ENCODE measurements at regions not wholly inside any gene's neighbourhood (a gene's known extent, or its start where the extent isn't known, plus 50 kb on each side); places are given as distances from the start of the nearest gene placed in this dataset.

GRCh38 chr1:119308130-119308700, 60.4 kb upstream of the HAO2 start:
- RAD21 ChIA-PET (ENCODE audit: unreplicated experiment) = no interaction called here
- H3K36me3 ChIP-seq (ENCODE audit: control insufficient read depth in 2 of 2, insufficient read depth in 2 of 2, low read length in 1 of 2) = no peaks in the 10 kb centered on the region
- no peaks in the 10 kb centered on the region for H3K4me1 ChIP-seq (ENCODE audit: control insufficient read depth, insufficient read depth, low read length)
- POLR2A ChIA-PET = no interaction called here
- SMC1A ChIA-PET (ENCODE audit: uncharacterized antibody, unreplicated experiment) = interaction anchor here (1.2 kb wide), 1 partner anchor 10 kb away, joined by 6 read pairs; no protein-coding TSS in a partner anchor
- BruUV-seq (replicated peaks) = no TSS peak
- 0% methylated on average over 3 of the region's 3 CpGs for WGBS (ENCODE audit: insufficient coverage, insufficient replicate concordance, low lambda C conversion rate, missing lambda C conversion rate)
- DNase-seq (ENCODE audit: low read depth, low spot score) = no peak
- H3K79me2 ChIP-seq (ENCODE audit: control insufficient read depth, insufficient read depth, low read length) = no peaks in the 10 kb centered on the region
- no peak overlapping the region for H3K9ac ChIP-seq (ENCODE audit: control insufficient read depth, insufficient read depth, low read length)
- H3K9me3 ChIP-seq (replicated peaks; ENCODE audit: control insufficient read depth, insufficient read depth, low read length) = no peaks in the 10 kb centered on the region
- CTCF ChIA-PET = no interaction called here
- no peak overlapping the region for H2AFZ ChIP-seq (ENCODE audit: control insufficient read depth, low read depth, low read length)
- in situ Hi-C loops (cut with MboI) = no loop called here
- ATAC-seq = no peak
- FAIRE-seq = no peak
- intact Hi-C loops (cut with micrococcal nuclease; ENCODE audit: unreplicated experiment) = no loop called here
- peaks cover 0 to 8% of the 10 kb centered on the region in 2 experiments; a peak in 1 of 4 replicates for H3K27me3 ChIP-seq (replicated peaks in 1 of 2; ENCODE audit: control insufficient read depth in 2 of 2, insufficient read depth in 2 of 2, low read length in 1 of 2)
- H3K27ac ChIP-seq (ENCODE audit: control insufficient read depth, insufficient read depth) = no peak overlapping the region
- no peak overlapping the region for H3K4me2 ChIP-seq (ENCODE audit: control insufficient read depth, insufficient read depth)
- no peak overlapping the region for H3K4me3 ChIP-seq
- H4K20me1 ChIP-seq (ENCODE audit: control insufficient read depth, insufficient read depth) = no peaks in the 10 kb centered on the region
- TF ChIP-seq ESRRA (IDR thresholded peaks at IDR 0.05; ENCODE audit: low read length) (no peak), SUZ12 (IDR thresholded peaks at IDR 0.05; ENCODE audit: unreplicated experiment) (no peak), ATF2 (IDR thresholded peaks at IDR 0.05; ENCODE audit: low read length) (no peak), CTCF (IDR thresholded peaks at IDR 0.05 in 2 of 3, conservative IDR thresholded peaks at IDR 0.05 in 1 of 3; ENCODE audit: control insufficient read depth in 2 of 3, extremely low read depth in 1 of 3, insufficient read depth in 1 of 3, low read depth in 3 of 3, low read length in 3 of 3) (no peak), YBX1 (IDR thresholded peaks at IDR 0.05) (no peak), EP300 (IDR thresholded peaks at IDR 0.05; ENCODE audit: borderline replicate concordance in 1 of 2, control insufficient read depth in 1 of 2, low read depth in 2 of 2, low read length in 2 of 2) (no peak), KDM1A (IDR thresholded peaks at IDR 0.05; ENCODE audit: borderline replicate concordance) (no peak), ZBTB4 (CRISPR knock-in tag; IDR thresholded peaks at IDR 0.05) (no peak), BHLHE40 (IDR thresholded peaks at IDR 0.05; ENCODE audit: borderline replicate concordance in 1 of 2, low read depth in 2 of 2, low read length in 1 of 2) (no peak), TCF3 (IDR thresholded peaks at IDR 0.05; ENCODE audit: borderline replicate concordance, insufficient read depth, low read depth, low read length) (no peak), JUND (IDR thresholded peaks at IDR 0.05; ENCODE audit: low read depth, low read length) (no peak), SKIL (IDR thresholded peaks at IDR 0.05; ENCODE audit: low read depth, poor library complexity, severe bottlenecking) (no peak), KAT2A (conservative IDR thresholded peaks at IDR 0.05; ENCODE audit: control insufficient read depth, low read depth, low read length) (no peak)

Measured in GM12878 (cell line).